ENCODE measurements at regions not wholly inside any gene's neighbourhood (a gene's known extent, or its start where the extent isn't known, plus 50 kb on each side); places are given as distances from the start of the nearest gene placed in this dataset.
A peak's percentile ranks its signal among the peaks of the same experiment; 100 is the strongest.

GRCh38 chr1:62917314-62917713 is 133.4 kb downstream of the ATG4C start:
- no peak for DNase-seq (ENCODE audit: low read depth)

GRCh38 chr1:62917805-62918204 is 133.9 kb downstream of the ATG4C start:
- no peak for DNase-seq (ENCODE audit: low read depth)

GRCh38 chr1:62918700-62919099 is 134.8 kb downstream of the ATG4C start:
- no peak for DNase-seq (ENCODE audit: low read depth)

GRCh38 chr1:62922006-62922405 is 138.1 kb downstream of the ATG4C start:
- no peak for DNase-seq (ENCODE audit: low read depth)

- no peak for DNase-seq (ENCODE audit: low read depth)
Observed at GRCh38 chr1:62924983-62925790, 141.3 kb downstream of the ATG4C start.

- DNase-seq (ENCODE audit: low read depth): no peak
Observed at GRCh38 chr1:62926681-62927252, 142.8 kb downstream of the ATG4C start.

- DNase-seq (ENCODE audit: low read depth): no peak
Observed at GRCh38 chr1:62928885-62929284, 145.0 kb downstream of the ATG4C start.

GRCh38 chr1:62937634-62938296 is 153.8 kb downstream of the ATG4C start:
- no peak for DNase-seq (ENCODE audit: low read depth)

GRCh38 chr1:62941780-62942179 is 157.8 kb downstream of the ATG4C start:
- no peak for DNase-seq (ENCODE audit: low read depth)

GRCh38 chr1:62946511-62946910 is 162.6 kb downstream of the ATG4C start:
- DNase-seq (ENCODE audit: low read depth): no peak

- DNase-seq (ENCODE audit: low read depth): no peak
Observed at GRCh38 chr1:62951428-62951827, 167.5 kb downstream of the ATG4C start.

- no peak for DNase-seq (ENCODE audit: low read depth)
Observed at GRCh38 chr1:62952596-62952995, 168.7 kb downstream of the ATG4C start.

GRCh38 chr1:62953633-62954032 is 169.7 kb downstream of the ATG4C start:
- DNase-seq (ENCODE audit: low read depth): no peak

GRCh38 chr1:62954758-62955157 is 170.8 kb downstream of the ATG4C start:
- DNase-seq (ENCODE audit: low read depth): no peak

- DNase-seq (ENCODE audit: low read depth): no peak
Observed at GRCh38 chr1:62955666-62956065, 171.7 kb downstream of the ATG4C start.

- no peak for DNase-seq (ENCODE audit: low read depth)
Observed at GRCh38 chr1:62962014-62962812, 178.3 kb downstream of the ATG4C start.

GRCh38 chr1:62962901-62963776 is 179.2 kb downstream of the ATG4C start:
- DNase-seq (ENCODE audit: low read depth): peak; percentile 21

GRCh38 chr1:62964141-62964540 is 180.2 kb downstream of the ATG4C start:
- no peak for DNase-seq (ENCODE audit: low read depth)

GRCh38 chr1:62967031-62967430 is 183.1 kb downstream of the ATG4C start:
- no peak for DNase-seq (ENCODE audit: low read depth)

GRCh38 chr1:62977366-62977765 is 193.4 kb downstream of the ATG4C start:
- DNase-seq (ENCODE audit: low read depth): no peak

GRCh38 chr1:62978741-62979140 is 194.8 kb downstream of the ATG4C start:
- DNase-seq (ENCODE audit: low read depth): no peak

Measured in renal cortical epithelial cell (primary cell).